Right cardiac atrium (tissue), 5 donors: ENCODE measurements at regions not wholly inside any gene's neighbourhood (a gene's known extent, or its start where the extent isn't known, plus 50 kb on each side); places are given as distances from the start of the nearest gene placed in this dataset.
A peak's percentile ranks its signal among the peaks of the same experiment; 100 is the strongest.

Experiments used
- ATAC-seq, 2 donors: fragments of 200-7000 bp; cut with Tn5 transposase; one replicate each; pipeline versions ENCODE4 v1.8.0 to v1.9.1; 2020; ENCODE audit warnings: moderate library complexity in 2 of 2, mild to moderate bottlenecking in 1 of 2
- DNase-seq, 3 donors: peaks; one replicate each; pipeline ENCODE4 v3.0.0-alpha.2; 2020
- H3K27ac ChIP-seq: one replicate; pipeline ENCODE4 v1.5.1; 2013; ENCODE audit warnings: mild to moderate bottlenecking, low read length, control low read depth, moderate library complexity
- H3K27me3 ChIP-seq: one replicate; pipeline ENCODE4 v1.6.1; 2013; ENCODE audit not compliant: control insufficient read depth, insufficient read depth
- H3K4me1 ChIP-seq: one replicate; pipeline ENCODE4 v1.6.1; 2013; ENCODE audit warnings: low read length; ENCODE audit not compliant: control insufficient read depth, insufficient read depth
- H3K4me3 ChIP-seq: one replicate; pipeline ENCODE4 v1.5.1; 2013; ENCODE audit warnings: low read length, control low read depth
- H3K9me3 ChIP-seq: one replicate; pipeline ENCODE4 v1.6.1; 2013; ENCODE audit warnings: low read length; ENCODE audit not compliant: control insufficient read depth
- WGBS: extraction: QIAGEN DNeasy Blood & Tissue Kit; methylation state at CpG from one replicate; pipeline ENCODE4 v1.1.7; 2013; 5-methylcytosine and 5-hydroxymethylcytosine counted together
- intact Hi-C, 4 donors: fragments of 100-400 bp; cut with DNase I; formaldehyde crosslinking; loops; one replicate each; pipeline versions ENCODE4 v1.11.0 to v1.14.0; 2022 to 2023
- donor health status: healthy with polysubstance abuse.
- donor health status: DM: no; HTN: yes; CAD: no.
- donor health status: DM: no; HTN: no; CAD: no.
- donor health status: DM: no; HTN: yes; CAD: no; lungs with severe emphysema.
- donor health status: DM: yes; HTN: yes; CAD: no.

DNA sequence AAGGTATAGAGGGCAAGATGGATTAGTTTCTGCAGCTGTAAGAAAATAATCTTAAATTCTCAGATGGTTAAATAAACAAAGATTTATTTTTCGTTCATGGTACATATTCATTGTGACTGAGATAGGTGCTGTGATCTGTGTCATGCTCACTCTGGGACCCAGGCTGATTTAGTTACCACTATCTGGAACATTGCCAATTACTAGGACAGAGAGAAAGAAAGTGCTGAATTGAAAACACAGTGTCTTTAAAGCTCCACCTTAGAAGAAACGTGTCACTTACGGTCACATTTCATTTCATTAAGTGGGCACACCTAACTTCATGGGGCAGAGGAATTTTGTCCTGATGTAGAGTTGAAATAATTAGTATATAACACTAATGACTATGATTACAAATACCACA, 430.0 kb downstream of the CCDC91 start:
- no peak overlapping the region for H3K4me3 ChIP-seq
- no peak overlapping the region for H3K27ac ChIP-seq
- DNase-seq: no peak
- H3K4me1 ChIP-seq: no peaks in the 10 kb centered on the region
- no peaks in the 10 kb centered on the region for H3K27me3 ChIP-seq
- WGBS: 72% methylated on average over 3 of the region's 3 CpGs
- intact Hi-C loops: no loop called here
- no peaks in the 10 kb centered on the region for H3K9me3 ChIP-seq
- no peak for ATAC-seq

GRCh38 chr12:28622406-28622805, 432.1 kb downstream of the CCDC91 start:
- no peaks in the 10 kb centered on the region for H3K4me1 ChIP-seq
- no peak for ATAC-seq

GRCh38 chr12:28626504-28626903, 436.2 kb downstream of the CCDC91 start:
- WGBS: 92% methylated on average over 3 of the region's 3 CpGs
- DNase-seq (no peak), ATAC-seq (no peak)
- Histone ChIP-seq H3K27me3 (no peaks in the 10 kb centered on the region), H3K27ac (no peak overlapping the region), H3K4me3 (no peak overlapping the region), H3K9me3 (no peaks in the 10 kb centered on the region), H3K4me1 (no peaks in the 10 kb centered on the region)
- intact Hi-C loops: no loop called here

More at GRCh38 chr12:28622406-28622805, 432.1 kb downstream of the CCDC91 start:
- intact Hi-C loops: no loop called here
- Histone ChIP-seq H3K27me3 (no peaks in the 10 kb centered on the region), H3K9me3 (no peaks in the 10 kb centered on the region), H3K27ac (no peak overlapping the region), H3K4me3 (no peak overlapping the region)
- no peak for DNase-seq
- 87% methylated on average over 3 of the region's 3 CpGs for WGBS

- DNase-seq (peak in 1 of 3 donors; percentile 12), ATAC-seq (no peak)
- H3K4me3 ChIP-seq: no peak overlapping the region
- H3K27ac ChIP-seq: no peak overlapping the region
- no peaks in the 10 kb centered on the region for H3K9me3 ChIP-seq
- H3K4me1 ChIP-seq: no peaks in the 10 kb centered on the region
- H3K27me3 ChIP-seq: no peaks in the 10 kb centered on the region
- intact Hi-C loops: no loop called here
- WGBS: 89% methylated on average over 7 of the region's 7 CpGs
Measured at GRCh38 chr12:28629691-28630090, 439.4 kb downstream of the CCDC91 start.

GRCh38 chr12:28631831-28632230, 441.6 kb downstream of the CCDC91 start:
- 80% methylated on average over 7 of the region's 7 CpGs for WGBS
- Histone ChIP-seq H3K9me3 (peaks cover 2% of the 10 kb centered on the region), H3K27me3 (no peaks in the 10 kb centered on the region), H3K4me1 (no peaks in the 10 kb centered on the region), H3K27ac (no peak overlapping the region), H3K4me3 (no peak overlapping the region)
- no peak for DNase-seq
- no peak for ATAC-seq
- intact Hi-C loops: no loop called here

GRCh38 chr12:28640519-28640918, 450.3 kb downstream of the CCDC91 start:
- intact Hi-C loops: no loop called here
- no peak overlapping the region for H3K4me3 ChIP-seq
- no peak for ATAC-seq
- 67% methylated on average over 1 of the region's 1 CpG for WGBS
- H3K9me3 ChIP-seq: peaks cover 2% of the 10 kb centered on the region
- H3K4me1 ChIP-seq: no peaks in the 10 kb centered on the region
- H3K27ac ChIP-seq: no peak overlapping the region
- no peak for DNase-seq
- no peaks in the 10 kb centered on the region for H3K27me3 ChIP-seq

- ATAC-seq (no peak), DNase-seq (peak in 1 of 3 donors; percentile 33)
- intact Hi-C loops: no loop called here
- H3K4me3 ChIP-seq: no peak overlapping the region
- no peaks in the 10 kb centered on the region for H3K4me1 ChIP-seq
- no peaks in the 10 kb centered on the region for H3K9me3 ChIP-seq
- WGBS: 81% methylated on average over 8 of the region's 8 CpGs
- no peaks in the 10 kb centered on the region for H3K27me3 ChIP-seq
- H3K27ac ChIP-seq: no peak overlapping the region
Measured at GRCh38 chr12:28645436-28645835, 455.2 kb downstream of the CCDC91 start.

- H3K27ac ChIP-seq: no peak overlapping the region
- no peaks in the 10 kb centered on the region for H3K27me3 ChIP-seq
- DNase-seq (peak in 2 of 3 donors; percentile 15 to 16), ATAC-seq (no peak)
- no peaks in the 10 kb centered on the region for H3K9me3 ChIP-seq
- WGBS: 91% methylated on average over 13 of the region's 13 CpGs
- H3K4me3 ChIP-seq: no peak overlapping the region
- intact Hi-C loops: no loop called here
- no peaks in the 10 kb centered on the region for H3K4me1 ChIP-seq
Measured at GRCh38 chr12:28645891-28646290, 455.6 kb downstream of the CCDC91 start.

- DNase-seq (no peak), ATAC-seq (no peak)
- 97% methylated on average over 1 of the region's 1 CpG for WGBS
- Histone ChIP-seq H3K27ac (no peak overlapping the region), H3K27me3 (no peaks in the 10 kb centered on the region), H3K4me1 (no peaks in the 10 kb centered on the region), H3K4me3 (no peak overlapping the region), H3K9me3 (no peaks in the 10 kb centered on the region)
- intact Hi-C loops: no loop called here
Measured at GRCh38 chr12:28650906-28651305, 460.6 kb downstream of the CCDC91 start.

DNA sequence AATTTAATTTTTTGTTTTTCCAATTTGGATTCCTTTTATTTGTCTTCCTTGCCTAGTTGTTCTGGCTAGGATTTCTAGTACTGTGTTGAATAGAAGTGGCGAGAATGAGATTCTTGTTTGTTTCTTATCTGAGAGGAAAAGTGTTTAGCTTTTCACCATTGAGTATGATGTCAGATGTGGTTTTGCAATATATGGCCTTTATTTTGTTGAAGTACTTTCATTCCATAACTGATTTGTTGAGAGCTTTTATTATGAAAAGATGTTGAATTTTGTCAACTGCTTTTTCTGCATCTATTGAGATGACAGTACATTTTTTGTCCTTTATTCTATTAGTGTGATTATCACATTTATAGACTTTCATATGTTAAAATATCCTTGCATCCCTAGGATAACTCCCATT, 462.0 kb downstream of the CCDC91 start:
- DNase-seq (no peak), ATAC-seq (no peak)
- Histone ChIP-seq H3K4me3 (no peak overlapping the region), H3K9me3 (no peaks in the 10 kb centered on the region), H3K4me1 (no peaks in the 10 kb centered on the region), H3K27ac (no peak overlapping the region), H3K27me3 (no peaks in the 10 kb centered on the region)
- WGBS: 74% methylated on average over 1 of the region's 1 CpG
- intact Hi-C loops: no loop called here

GRCh38 chr12:28681980-28682379, 467.1 kb upstream of the FAR2 start:
- intact Hi-C loops: no loop called here
- H3K4me1 ChIP-seq: no peaks in the 10 kb centered on the region
- no peak for ATAC-seq
- H3K27me3 ChIP-seq: no peaks in the 10 kb centered on the region
- no peak for DNase-seq
- no peak overlapping the region for H3K27ac ChIP-seq
- no peak overlapping the region for H3K4me3 ChIP-seq
- H3K9me3 ChIP-seq: no peaks in the 10 kb centered on the region
- WGBS: 87% methylated on average over 3 of the region's 3 CpGs

- H3K27me3 ChIP-seq: no peaks in the 10 kb centered on the region
- H3K4me1 ChIP-seq: no peaks in the 10 kb centered on the region
- intact Hi-C loops: no loop called here
- no peak overlapping the region for H3K4me3 ChIP-seq
- no peak overlapping the region for H3K27ac ChIP-seq
- no peaks in the 10 kb centered on the region for H3K9me3 ChIP-seq
- WGBS: 90% methylated on average over 4 of the region's 4 CpGs
- ATAC-seq (no peak), DNase-seq (no peak)
Measured at GRCh38 chr12:28683366-28683765, 465.7 kb upstream of the FAR2 start.
